Osteocyte (in vitro differentiated cells): ENCODE measurements at regions not wholly inside any gene's neighbourhood (a gene's known extent, or its start where the extent isn't known, plus 50 kb on each side); places are given as distances from the start of the nearest gene placed in this dataset.

Experiments
- DNase-seq: peaks from one replicate; pipeline ENCODE4 v3.0.0; 2021; ENCODE audit warnings: mixed read lengths; ENCODE audit not compliant: unreplicated experiment; ENCODE audit errors: extremely low spot score
- H3K27ac Mint-ChIP-seq: one replicate; pipeline ENCODE4 v1.8.0; 2021; ENCODE audit warnings: mild to moderate bottlenecking, mixed read lengths; ENCODE audit not compliant: unreplicated experiment
- H3K27me3 Mint-ChIP-seq: one replicate; pipeline ENCODE4 v1.8.0; 2021; ENCODE audit warnings: mixed read lengths; ENCODE audit not compliant: unreplicated experiment
- H3K36me3 Mint-ChIP-seq: one replicate; pipeline ENCODE4 v1.8.0; 2021; ENCODE audit warnings: mixed read lengths; ENCODE audit not compliant: unreplicated experiment
- H3K4me1 Mint-ChIP-seq: one replicate; pipeline ENCODE4 v1.8.0; 2021; ENCODE audit warnings: mixed read lengths; ENCODE audit not compliant: unreplicated experiment
- H3K4me3 Mint-ChIP-seq: one replicate; pipeline ENCODE4 v1.8.0; 2021; ENCODE audit warnings: mild to moderate bottlenecking, moderate library complexity, mixed read lengths; ENCODE audit not compliant: unreplicated experiment
- H3K9me3 Mint-ChIP-seq: one replicate; pipeline ENCODE4 v1.8.0; 2021; ENCODE audit warnings: mixed read lengths; ENCODE audit not compliant: unreplicated experiment
- TF ChIP-seq, protein P1 (sequence below): fragments of 200-600 bp; sonication (generic); IDR thresholded peaks from 2 replicates; pipeline ENCODE4 v1.5.0; 2021; ENCODE audit warnings: antibody characterized with exemption, mild to moderate bottlenecking, moderate library complexity

GRCh38 chr12:91319071-91319760 is 136.6 kb upstream of the DCN start:
- peaks cover 4% of the 10 kb centered on the region for H3K9me3 Mint-ChIP-seq
- DNase-seq, result no peak
- H3K36me3 Mint-ChIP-seq, result peaks cover 9% of the 10 kb centered on the region
- peaks cover 31% of the 10 kb centered on the region for H3K4me1 Mint-ChIP-seq
- H3K4me3 Mint-ChIP-seq, result no peak overlapping the region
- TF ChIP-seq, protein P1, sequence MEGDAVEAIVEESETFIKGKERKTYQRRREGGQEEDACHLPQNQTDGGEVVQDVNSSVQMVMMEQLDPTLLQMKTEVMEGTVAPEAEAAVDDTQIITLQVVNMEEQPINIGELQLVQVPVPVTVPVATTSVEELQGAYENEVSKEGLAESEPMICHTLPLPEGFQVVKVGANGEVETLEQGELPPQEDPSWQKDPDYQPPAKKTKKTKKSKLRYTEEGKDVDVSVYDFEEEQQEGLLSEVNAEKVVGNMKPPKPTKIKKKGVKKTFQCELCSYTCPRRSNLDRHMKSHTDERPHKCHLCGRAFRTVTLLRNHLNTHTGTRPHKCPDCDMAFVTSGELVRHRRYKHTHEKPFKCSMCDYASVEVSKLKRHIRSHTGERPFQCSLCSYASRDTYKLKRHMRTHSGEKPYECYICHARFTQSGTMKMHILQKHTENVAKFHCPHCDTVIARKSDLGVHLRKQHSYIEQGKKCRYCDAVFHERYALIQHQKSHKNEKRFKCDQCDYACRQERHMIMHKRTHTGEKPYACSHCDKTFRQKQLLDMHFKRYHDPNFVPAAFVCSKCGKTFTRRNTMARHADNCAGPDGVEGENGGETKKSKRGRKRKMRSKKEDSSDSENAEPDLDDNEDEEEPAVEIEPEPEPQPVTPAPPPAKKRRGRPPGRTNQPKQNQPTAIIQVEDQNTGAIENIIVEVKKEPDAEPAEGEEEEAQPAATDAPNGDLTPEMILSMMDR, result no peak
- no peaks in the 10 kb centered on the region for H3K27me3 Mint-ChIP-seq
- H3K27ac Mint-ChIP-seq, result peak overlapping the region; percentile 58

- Mint-ChIP-seq H3K27ac (peak overlapping the region; percentile 54), H3K9me3 (peaks cover 4% of the 10 kb centered on the region), H3K4me3 (no peak overlapping the region), H3K27me3 (no peaks in the 10 kb centered on the region), H3K4me1 (peaks cover 31% of the 10 kb centered on the region), H3K36me3 (peaks cover 9% of the 10 kb centered on the region)
- TF ChIP-seq, protein P1, result no peak
- no peak for DNase-seq
These were observed 134.7 kb upstream of the DCN start for GRCh38 chr12:91317306-91317705.

DNA sequence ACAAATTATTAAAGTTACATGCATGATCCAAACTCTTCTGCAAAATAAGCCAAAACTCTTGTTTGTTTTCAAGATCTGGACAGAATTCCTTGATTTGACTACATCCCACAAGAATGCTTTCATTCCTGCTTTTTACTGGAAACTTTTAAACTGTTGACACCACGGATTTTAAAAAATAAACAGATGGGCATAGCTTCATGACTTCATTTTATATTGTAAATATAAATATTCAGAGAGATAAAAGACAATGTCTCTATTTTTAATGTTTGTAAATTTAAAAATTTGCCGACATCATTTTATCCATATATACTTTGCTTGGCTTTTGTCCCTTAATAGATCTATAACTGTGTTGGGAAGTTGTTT is 134.3 kb upstream of the DCN start:
- Mint-ChIP-seq H3K4me3 (no peak overlapping the region), H3K36me3 (peaks cover 9% of the 10 kb centered on the region), H3K27ac (peak overlapping the region; percentile 54), H3K9me3 (peaks cover 4% of the 10 kb centered on the region), H3K4me1 (peaks cover 31% of the 10 kb centered on the region), H3K27me3 (no peaks in the 10 kb centered on the region)
- DNase-seq, result no peak
- TF ChIP-seq, protein P1, result no peak

DNA sequence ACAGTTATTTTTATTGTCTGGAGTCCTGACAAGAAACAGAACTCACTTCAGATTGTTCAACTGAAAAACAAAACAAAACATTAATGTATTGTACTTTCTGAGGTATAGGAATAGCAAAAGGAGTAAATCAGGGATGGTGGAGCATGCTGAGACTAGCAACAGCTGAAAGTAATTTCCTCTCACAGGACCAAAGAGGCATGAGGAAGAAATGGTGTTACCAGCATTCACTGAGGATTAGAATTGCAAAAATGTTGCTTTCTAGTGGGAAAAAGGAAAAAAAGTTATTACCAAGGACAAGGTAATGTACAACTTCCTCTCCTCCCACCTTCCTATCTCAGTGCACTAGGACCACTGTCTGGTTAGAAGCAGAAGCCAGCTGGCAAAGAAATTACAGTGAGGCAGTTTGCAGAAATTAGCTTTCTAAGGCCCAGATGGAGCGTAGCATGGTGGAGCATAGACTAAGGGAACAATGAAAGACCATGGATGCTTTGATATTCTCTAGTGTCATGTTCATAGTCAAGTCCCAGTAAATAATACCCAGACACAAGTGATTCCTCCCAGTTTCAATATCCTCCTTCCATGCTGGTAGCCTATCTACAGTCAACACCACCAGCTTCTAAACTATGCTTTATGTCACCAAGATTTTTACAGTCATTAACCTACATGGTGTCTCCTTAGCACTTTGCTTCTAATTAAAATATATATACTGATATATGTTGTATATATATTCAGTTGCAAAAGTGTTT is 133.7 kb upstream of the DCN start:
- H3K27me3 Mint-ChIP-seq, result no peaks in the 10 kb centered on the region
- H3K4me1 Mint-ChIP-seq, result peaks cover 31% of the 10 kb centered on the region
- no peak for DNase-seq
- peak overlapping the region; percentile 54 for H3K27ac Mint-ChIP-seq
- TF ChIP-seq, protein P1, result no peak
- H3K36me3 Mint-ChIP-seq, result peaks cover 9% of the 10 kb centered on the region
- H3K9me3 Mint-ChIP-seq, result peaks cover 4% of the 10 kb centered on the region
- H3K4me3 Mint-ChIP-seq, result no peak overlapping the region

- peaks cover 9% of the 10 kb centered on the region for H3K36me3 Mint-ChIP-seq
- no peaks in the 10 kb centered on the region for H3K27me3 Mint-ChIP-seq
These were observed 128.5 kb upstream of the DCN start for GRCh38 chr12:91311081-91311480.

More at GRCh38 chr12:91311081-91311480, 128.5 kb upstream of the DCN start:
- Mint-ChIP-seq H3K4me1 (peaks cover 3% of the 10 kb centered on the region), H3K27ac (no peak overlapping the region), H3K9me3 (peaks cover 4% of the 10 kb centered on the region), H3K4me3 (no peak overlapping the region)
- TF ChIP-seq, protein P1, result no peak
- DNase-seq, result no peak
